Right kidney (tissue), 1 donor: ENCODE measurements at regions not wholly inside any gene's neighbourhood (a gene's known extent, or its start where the extent isn't known, plus 50 kb on each side); places are given as distances from the start of the nearest gene placed in this dataset.
"Not testable (repeated sequence)": the region's sequence is repeated elsewhere in the genome, so short reads cannot be mapped to it uniquely, and the experiment has no call there.

ENCODE experiments used
- DNase-seq: peaks from one replicate; pipeline ENCODE4 v3.0.0-alpha.2; 2016

DNA sequence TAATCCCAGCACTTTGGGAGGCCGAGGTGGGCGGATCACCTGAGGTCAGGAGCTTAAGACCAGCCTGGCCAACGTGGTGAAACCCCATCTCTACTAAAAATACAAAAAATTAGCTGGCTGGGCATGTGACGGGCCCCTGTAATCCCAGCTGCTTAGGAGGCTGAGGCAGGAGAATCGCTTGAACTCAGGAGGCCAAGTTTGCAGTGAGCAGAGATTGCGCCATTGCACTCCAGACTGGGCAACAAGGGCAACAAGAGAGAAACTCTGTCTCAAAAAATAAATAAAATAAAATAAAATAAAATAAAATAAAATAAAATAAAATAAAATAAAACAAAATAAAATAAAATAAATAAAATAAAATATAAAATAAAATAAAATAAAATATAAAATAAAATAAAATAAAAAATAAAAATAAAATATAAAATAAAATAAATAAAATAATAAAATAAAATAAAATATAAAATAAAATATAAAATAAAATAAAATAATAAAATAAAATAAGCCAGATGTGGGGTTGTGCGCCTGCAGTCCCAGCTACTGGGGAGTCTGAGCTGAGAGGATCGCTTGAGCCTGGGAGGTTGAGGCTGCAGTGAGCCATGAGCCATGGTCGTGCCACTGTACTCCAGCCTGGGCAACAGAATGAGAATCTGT lies 49.8 kb upstream of the ITGB1 start:
- not testable (repeated sequence) for DNase-seq
